G401 (cell line): ENCODE measurements at regions not wholly inside any gene's neighbourhood (a gene's known extent, or its start where the extent isn't known, plus 50 kb on each side); places are given as distances from the start of the nearest gene placed in this dataset.
"Not testable (repeated sequence)": the region's sequence is repeated elsewhere in the genome, so short reads cannot be mapped to it uniquely, and the experiment has no call there.

Experiments
- DNase-seq: peaks from one replicate; pipeline ENCODE4 v3.0.0-alpha.2; 2015; ENCODE audit warnings: low spot score
- in situ Hi-C: cut with HindIII; loops from 2 replicates; pipeline ENCODE4 v1.10.0; 2016; ENCODE audit warnings: low sequenced_read_pairs, mixed read lengths

GRCh38 chr12:97778111-97778510 lies 315.5 kb downstream of the RMST start:
- in situ Hi-C loops, result no loop called here
- no peak for DNase-seq

GRCh38 chr12:97781342-97781741 lies 318.7 kb downstream of the RMST start:
- in situ Hi-C loops, result no loop called here
- no peak for DNase-seq

DNA sequence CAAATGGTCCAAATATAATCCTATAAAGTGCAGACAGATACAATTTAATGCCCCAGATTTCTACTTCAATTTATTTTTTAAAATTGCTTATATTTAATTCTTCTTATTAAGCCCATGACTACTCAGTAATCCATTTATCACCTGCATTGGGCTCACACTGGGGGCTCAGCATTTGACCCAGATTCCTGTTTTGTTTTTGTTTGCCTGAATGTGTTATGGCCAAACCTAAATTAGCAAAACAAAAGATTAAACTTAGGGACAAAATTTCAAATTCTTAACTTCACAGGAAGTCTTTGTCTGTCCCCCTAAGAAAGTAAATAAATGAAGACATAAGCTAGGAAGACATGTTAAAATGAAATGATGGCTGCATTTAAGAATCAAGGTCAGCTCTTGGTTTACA lies 322.3 kb downstream of the RMST start:
- in situ Hi-C loops, result no loop called here
- DNase-seq, result no peak

DNA sequence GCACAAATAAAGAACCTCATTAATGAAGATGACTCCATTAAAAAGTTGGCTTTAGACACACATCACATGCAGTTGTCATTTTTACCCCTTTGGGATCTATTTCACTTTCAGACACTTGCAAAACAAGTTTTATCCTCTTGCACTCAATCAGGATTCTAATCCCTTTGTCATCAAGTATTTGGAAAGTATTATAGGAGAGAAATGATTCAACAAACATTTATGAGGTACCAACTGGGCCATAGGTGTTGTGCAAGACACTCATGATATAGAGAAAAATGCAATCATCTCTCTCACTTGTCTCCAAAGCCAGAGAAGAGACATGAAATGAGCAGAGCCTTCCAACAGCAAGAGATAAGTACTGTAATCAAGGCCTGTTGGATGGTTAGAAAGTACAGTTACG lies 327.7 kb downstream of the RMST start:
- no peak for DNase-seq
- in situ Hi-C loops, result no loop called here

DNA sequence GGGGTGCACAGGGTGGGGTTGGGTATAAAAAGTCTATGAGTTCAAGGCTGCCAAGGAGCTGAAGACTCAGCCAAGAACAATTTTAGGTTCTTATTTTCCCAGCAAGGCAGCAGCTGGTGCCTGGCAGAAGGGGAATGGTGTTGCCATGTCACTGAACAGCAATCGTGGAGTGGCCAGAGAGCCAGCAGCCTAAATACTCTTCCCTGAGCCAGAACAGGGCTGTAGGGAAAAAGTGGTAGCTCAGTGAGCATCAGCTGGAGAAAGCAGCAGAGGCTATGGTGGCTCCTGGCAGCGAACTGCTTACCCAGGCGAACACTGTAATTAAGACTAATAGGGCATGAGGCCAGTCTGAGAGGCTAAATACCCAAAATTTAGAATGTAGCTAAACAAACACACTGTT lies 334.9 kb downstream of the RMST start:
- in situ Hi-C loops, result no loop called here
- DNase-seq, result no peak

GRCh38 chr12:97800561-97800960 lies 338.0 kb downstream of the RMST start:
- no peak for DNase-seq
- in situ Hi-C loops, result no loop called here

DNA sequence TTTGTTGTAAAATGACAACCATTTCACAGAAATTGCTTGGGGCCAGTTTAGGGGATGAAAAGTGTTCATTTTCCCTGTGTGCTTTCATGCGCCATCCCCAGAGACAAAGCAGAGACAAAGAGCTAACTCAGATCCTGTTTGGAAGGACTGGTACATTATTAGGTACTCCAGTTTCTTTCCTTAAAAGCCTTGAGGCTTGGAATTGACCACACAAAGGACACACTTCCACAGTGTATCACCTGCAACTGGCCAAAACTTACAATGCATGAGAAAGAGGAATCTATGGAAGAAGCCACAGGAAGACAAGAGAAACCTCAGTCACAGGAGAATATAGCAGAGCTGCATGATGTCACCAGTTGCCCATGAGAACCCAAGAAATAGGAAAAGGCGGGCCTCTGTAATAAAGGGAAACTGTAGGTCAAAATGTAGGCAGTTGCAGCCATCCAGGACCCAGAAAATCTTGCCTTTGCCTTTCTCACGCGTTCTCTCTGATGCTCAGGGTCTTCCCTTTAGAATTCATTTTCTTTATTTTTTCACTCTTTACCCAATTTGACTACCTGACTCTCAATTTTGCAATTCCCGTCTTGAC lies 339.0 kb downstream of the RMST start:
- in situ Hi-C loops, result no loop called here
- no peak for DNase-seq

DNA sequence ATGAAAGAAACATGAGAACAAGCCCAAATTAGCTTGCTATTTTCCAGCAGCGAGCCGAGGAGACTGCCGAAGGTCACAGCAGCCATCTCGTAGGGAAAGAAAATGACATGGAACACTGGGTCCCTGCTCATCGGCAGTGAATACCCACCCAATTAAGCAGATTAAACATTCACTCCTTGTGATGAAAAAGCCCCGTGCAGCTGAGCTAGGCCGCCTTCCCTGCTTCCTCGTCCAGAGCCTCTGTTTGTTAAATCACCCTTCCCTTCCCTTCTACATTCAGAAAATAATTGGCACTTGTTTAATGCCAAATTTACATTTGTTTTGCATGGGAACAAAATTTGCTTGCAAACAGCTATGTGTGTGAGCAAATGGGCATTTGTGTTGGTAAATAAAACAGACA lies 342.5 kb downstream of the RMST start:
- DNase-seq, result no peak
- in situ Hi-C loops, result no loop called here

- no peak for DNase-seq
- in situ Hi-C loops, result no loop called here
Observed at GRCh38 chr12:97813301-97813700, 350.7 kb downstream of the RMST start.

GRCh38 chr12:97821806-97822205 lies 359.2 kb downstream of the RMST start:
- in situ Hi-C loops, result no loop called here
- no peak for DNase-seq

DNA sequence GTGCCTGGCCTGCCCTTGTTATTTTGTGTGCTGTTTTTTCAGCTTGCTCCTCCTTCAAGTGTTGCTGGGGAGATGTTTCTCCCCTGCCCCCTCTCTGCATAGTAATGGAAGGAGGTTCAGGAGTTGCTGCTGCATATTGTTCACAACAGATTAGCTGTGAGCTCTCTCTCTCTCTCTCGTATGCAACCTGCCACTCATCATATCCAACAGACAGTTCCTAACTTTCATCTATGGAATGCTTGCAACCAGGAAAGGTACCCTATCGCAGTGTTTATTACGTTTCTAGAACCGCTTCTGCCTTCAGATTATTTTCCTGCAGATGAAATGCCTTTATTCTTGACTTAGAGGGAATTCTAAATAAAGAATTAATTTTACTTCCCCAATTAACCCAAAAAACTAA lies 372.9 kb downstream of the RMST start:
- in situ Hi-C loops, result no loop called here
- no peak for DNase-seq

DNA sequence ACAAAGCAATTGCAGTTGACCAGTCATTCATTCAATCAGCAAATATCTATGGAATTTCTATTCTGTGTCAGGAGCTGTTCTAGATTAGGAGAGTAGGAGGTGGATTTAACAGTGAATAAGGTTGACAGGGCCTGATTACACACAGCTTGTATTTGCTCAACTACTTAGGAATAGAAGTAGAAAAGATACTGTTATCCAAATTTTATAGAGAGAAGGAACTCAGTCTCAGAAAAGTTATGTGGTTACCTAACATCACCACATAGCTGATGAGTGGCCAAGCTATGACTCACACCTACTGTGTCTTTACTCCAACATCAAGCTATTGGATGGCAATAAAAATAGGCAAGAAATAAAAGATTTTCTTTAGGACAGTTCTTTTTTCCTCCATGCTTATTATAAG lies 374.8 kb downstream of the RMST start:
- no peak for DNase-seq
- in situ Hi-C loops, result no loop called here

DNA sequence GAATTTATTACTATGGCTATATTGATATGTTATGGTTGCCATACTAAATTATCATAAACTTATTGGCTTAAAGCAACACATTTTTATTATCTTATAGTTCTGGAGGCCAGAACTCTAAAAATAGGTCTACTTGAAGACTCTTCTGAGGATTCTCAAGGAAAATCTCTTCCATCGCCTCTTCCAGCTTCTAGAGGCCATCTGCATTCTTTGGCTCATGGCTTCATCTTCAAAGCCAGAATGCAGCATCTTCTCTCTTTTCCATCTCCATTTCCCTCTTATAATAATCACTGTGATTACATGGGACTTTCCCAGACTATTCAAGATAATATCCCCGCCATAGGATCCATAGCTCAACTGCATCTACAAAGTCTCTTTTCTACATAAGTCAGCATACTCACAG lies 385.4 kb downstream of the RMST start:
- DNase-seq, result no peak
- in situ Hi-C loops, result no loop called here

DNA sequence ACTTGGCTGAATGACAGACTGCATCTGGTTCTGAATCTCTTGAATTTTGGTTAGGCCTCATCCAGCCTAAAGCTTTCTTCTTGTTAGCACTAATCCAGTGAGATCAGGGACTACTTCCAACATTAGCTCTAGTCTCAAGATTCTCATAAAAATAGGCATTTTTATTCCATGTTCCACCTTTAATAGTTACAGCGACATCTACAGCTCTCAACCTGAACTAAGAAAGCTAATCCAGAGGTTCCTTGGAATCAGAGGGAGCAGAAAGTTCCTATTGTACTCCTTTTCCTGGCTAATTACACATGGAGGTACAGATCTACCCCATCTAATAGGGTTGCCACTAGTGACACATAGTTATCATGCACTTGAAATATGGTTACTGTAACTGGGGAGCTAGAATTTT lies 391.9 kb downstream of the RMST start:
- no peak for DNase-seq
- in situ Hi-C loops, result no loop called here

DNA sequence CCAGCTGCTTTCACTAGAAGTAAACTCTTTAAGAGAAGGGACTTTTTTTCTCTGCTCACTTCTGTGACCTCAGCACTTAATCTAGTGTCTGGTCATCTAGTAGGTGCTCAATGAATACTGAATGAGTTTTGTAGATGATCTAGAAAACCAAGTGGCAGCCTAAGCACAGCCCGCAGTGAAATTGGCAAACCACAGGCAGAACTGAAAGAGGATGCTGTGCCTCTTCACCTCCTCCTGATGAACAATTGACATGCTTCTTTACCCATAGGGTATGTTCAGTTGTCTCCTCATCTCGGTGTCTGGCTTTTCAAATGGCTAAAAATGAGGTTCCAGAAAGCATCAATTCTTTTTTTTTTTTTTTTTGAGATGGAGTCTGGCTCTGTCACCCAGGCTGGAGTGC lies 399.5 kb downstream of the RMST start:
- in situ Hi-C loops, result no loop called here
- no peak for DNase-seq

DNA sequence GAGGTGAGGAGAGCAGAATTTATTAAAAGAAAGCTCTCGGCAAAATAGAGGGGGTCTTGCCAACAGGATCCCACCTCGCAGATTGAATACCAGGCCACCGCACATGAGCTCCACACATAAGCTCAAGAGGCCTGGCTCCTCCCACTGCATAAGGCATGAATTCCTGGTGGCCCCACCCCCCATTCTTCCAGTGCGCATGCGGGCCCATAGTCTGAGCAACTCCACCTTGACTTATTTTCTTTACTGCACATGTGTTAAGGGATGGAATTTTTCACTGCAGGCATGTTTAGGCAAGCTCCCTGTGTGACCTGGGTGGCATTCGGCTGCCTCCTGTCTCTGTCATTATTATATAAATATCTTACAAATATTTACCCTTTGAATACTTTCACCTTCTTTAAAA lies 412.5 kb downstream of the RMST start:
- in situ Hi-C loops, result no loop called here
- no peak for DNase-seq

GRCh38 chr12:97876780-97877179 lies 414.2 kb downstream of the RMST start:
- in situ Hi-C loops, result no loop called here
- no peak for DNase-seq

- in situ Hi-C loops, result no loop called here
Observed at GRCh38 chr12:97877404-97877803, 414.8 kb downstream of the RMST start.

GRCh38 chr12:97886511-97887176 lies 424.0 kb downstream of the RMST start:
- in situ Hi-C loops, result no loop called here
- DNase-seq, result no peak

More at GRCh38 chr12:97877404-97877803, 414.8 kb downstream of the RMST start:
- DNase-seq, result no peak

- in situ Hi-C loops, DNase-seq: not testable (repeated sequence)
Observed at GRCh38 chr12:97897881-97898280, 435.3 kb downstream of the RMST start.

DNA sequence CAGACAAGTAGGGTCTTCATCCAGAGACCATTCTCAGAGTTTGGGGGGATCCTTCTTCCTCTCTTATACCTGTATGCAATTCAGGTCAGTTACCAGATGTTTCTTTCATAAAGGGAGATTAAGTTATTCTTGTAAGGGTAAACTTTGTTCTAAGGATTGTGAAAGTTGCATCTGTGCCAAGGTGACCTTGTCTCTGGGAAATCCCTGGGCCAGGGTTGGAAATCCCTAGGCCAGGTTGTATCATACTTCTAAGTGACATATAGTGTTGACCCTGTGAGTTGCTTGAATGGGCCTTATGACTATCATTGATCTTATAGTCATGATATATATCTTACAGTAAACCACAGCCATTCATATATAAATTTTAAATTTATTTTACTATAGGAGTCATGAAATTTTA lies 436.9 kb downstream of the RMST start:
- in situ Hi-C loops, result no loop called here
- no peak for DNase-seq
